PC-9 (cell line): ENCODE measurements at regions not wholly inside any gene's neighbourhood (a gene's known extent, or its start where the extent isn't known, plus 50 kb on each side); places are given as distances from the start of the nearest gene placed in this dataset.

Experiments used
- CTCF ChIP-seq: fragments of 200-600 bp; sonication (generic); conservative IDR thresholded peaks from 2 replicates; pipeline ENCODE4 v1.6.1; 2017; ENCODE audit warnings: mixed run types, antibody characterized with exemption, mild to moderate bottlenecking, moderate library complexity
- EZH2 ChIP-seq: fragments of 200-600 bp; sonication (generic); IDR thresholded peaks from 2 replicates; pipeline ENCODE4 v1.8.0; 2017; ENCODE audit warnings: antibody characterized with exemption, low read depth

GRCh38 chr5:73230264-73231245 lies 57.6 kb downstream of the TMEM174 start:
- TF ChIP-seq CTCF (no peak), EZH2 (no peak)
